ENCODE measurements at regions not wholly inside any gene's neighbourhood (a gene's known extent, or its start where the extent isn't known, plus 50 kb on each side); places are given as distances from the start of the nearest gene placed in this dataset.

DNA sequence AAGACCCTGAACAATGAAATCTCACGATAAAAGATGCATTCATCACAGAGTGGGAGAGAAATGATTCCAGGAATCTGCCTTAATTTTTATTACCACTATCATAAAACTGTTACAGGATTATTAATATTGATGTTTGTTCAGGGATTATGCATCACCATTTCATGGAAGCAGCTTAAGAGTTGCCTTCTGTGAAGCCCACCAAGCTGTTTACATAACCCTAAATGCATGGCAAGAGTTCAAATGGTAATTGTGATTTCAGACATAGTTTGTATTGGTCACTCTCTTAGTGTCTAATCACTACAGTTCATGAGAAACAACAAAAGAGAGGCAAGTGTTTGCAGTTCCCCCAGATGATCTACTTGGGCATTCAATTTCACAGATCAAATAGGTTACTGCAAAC is 527.7 kb downstream of the RPS29 start:
- no peak for DNase-seq (ENCODE audit: low read depth in 2 of 2)
- H3K4me3 ChIP-seq (replicated peaks in 1 of 2; ENCODE audit: low read depth in 2 of 2, low read length in 2 of 2): no peak overlapping the region
- TF ChIP-seq CTCF (IDR thresholded peaks at IDR 0.05; ENCODE audit: low read depth, low read length): no peak

- H3K4me3 ChIP-seq (replicated peaks in 1 of 2; ENCODE audit: low read depth in 2 of 2, low read length in 2 of 2): no peak overlapping the region
- TF ChIP-seq CTCF (IDR thresholded peaks at IDR 0.05; ENCODE audit: low read depth, low read length): no peak
- no peak for DNase-seq (ENCODE audit: low read depth in 2 of 2)
Observed at GRCh38 chr14:49057838-49058510, 528.2 kb downstream of the RPS29 start.

GRCh38 chr14:49056021-49056420 is 530.2 kb downstream of the RPS29 start:
- no peak overlapping the region for H3K4me3 ChIP-seq (replicated peaks in 1 of 2; ENCODE audit: low read depth in 2 of 2, low read length in 2 of 2)
- DNase-seq (ENCODE audit: low read depth in 2 of 2): no peak
- TF ChIP-seq CTCF (IDR thresholded peaks at IDR 0.05; ENCODE audit: low read depth, low read length): no peak

- no peak overlapping the region for H3K4me3 ChIP-seq (replicated peaks in 1 of 2; ENCODE audit: low read depth in 2 of 2, low read length in 2 of 2)
- no peak for TF ChIP-seq CTCF (IDR thresholded peaks at IDR 0.05; ENCODE audit: low read depth, low read length)
- no peak for DNase-seq (ENCODE audit: low read depth in 2 of 2)
Observed at GRCh38 chr14:49052521-49052920, 533.7 kb downstream of the RPS29 start.

DNA sequence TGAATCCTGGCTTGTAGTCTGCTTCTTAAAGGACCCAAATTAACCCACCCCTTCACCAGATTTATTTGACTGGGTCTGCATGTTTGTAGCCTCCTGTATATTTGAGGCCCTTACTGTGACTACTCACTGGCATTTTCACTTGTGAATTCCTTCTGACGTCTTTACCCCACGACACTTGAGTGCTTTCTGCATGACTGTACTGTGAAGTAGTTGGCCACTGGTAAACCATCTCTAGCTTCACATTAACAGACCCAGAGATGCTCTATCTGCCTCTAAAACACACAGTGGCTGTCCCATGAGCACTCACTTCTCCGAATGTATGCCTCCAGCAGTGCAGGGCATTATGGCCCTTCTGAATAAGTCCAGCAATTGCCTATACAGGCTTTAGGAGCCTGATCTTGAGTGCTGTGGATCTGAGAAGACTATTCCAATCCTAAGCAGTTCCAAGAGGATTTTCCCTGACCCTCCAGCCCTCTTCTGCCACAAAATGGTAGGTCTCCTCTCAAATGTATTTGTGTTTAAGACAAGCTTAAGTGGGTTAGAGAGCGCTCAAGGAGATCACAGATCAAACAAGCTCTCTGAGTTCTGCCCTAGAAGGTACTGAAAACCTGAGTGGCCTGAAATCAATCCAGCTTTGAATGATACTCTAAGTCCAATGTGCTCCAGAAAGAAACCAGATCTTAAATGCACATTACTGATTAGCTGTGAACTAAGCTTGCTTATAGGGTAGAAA is 534.7 kb downstream of the RPS29 start:
- H3K4me3 ChIP-seq (replicated peaks in 1 of 2; ENCODE audit: low read depth in 2 of 2, low read length in 2 of 2): no peak overlapping the region
- DNase-seq (ENCODE audit: low read depth in 2 of 2): no peak
- TF ChIP-seq CTCF (IDR thresholded peaks at IDR 0.05; ENCODE audit: low read depth, low read length): no peak

DNA sequence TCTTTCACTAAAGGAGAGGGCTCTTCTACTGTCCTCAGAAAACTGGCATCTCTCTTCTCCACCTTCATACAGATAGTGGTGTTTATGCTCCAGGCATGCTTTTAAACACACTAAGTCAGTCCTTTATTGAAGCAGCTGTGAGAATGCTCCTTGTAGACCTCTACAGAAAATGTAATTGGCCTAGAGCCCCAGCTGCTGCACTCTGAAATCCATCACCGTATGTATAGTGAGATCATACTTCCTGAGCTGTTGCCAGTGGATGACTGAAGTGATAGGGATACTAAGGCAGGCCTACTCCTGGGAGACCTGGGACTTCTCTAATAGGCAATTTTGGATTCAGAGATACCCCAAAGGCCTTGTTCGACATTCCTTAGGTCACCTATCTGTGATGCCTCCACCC is 535.4 kb downstream of the RPS29 start:
- no peak overlapping the region for H3K4me3 ChIP-seq (replicated peaks in 1 of 2; ENCODE audit: low read depth in 2 of 2, low read length in 2 of 2)
- TF ChIP-seq CTCF (IDR thresholded peaks at IDR 0.05; ENCODE audit: low read depth, low read length): no peak
- no peak for DNase-seq (ENCODE audit: low read depth in 2 of 2)
